ENCODE measurements at regions not wholly inside any gene's neighbourhood (a gene's known extent, or its start where the extent isn't known, plus 50 kb on each side); places are given as distances from the start of the nearest gene placed in this dataset.
A peak's percentile ranks its signal among the peaks of the same experiment; 100 is the strongest.

DNA sequence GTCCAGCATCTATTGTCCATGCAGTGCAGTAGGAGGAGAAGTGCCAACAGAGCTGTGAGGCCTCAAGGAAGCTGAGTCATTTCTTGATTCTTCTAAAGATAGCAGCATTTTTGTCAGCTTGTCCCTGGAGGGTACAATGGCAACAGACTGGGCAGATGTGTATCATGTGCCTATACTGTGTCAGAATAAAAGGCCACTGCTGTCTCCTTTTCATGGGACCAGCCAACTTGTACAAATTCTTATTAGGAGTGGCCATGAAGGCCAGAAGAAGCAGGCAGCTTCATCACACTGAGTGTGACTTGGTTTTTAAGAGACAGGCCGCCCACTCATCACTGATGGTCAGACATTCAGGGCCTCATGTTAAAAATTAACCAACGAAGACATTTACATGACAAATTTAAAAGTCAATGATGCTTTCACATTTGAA is 185.0 kb upstream of the FAM241A start (continued):
- TF ChIP-seq CBX5 (IDR thresholded peaks at IDR 0.05; ENCODE audit: low read depth) (no peak), SUPT20H (IDR thresholded peaks at IDR 0.05; ENCODE audit: borderline replicate concordance, control insufficient read depth, low read depth, low read length) (no peak), EZH2 (IDR thresholded peaks at IDR 0.05; ENCODE audit: borderline replicate concordance, control insufficient read depth, low read depth, low read length) (no peak), TBL1XR1 (IDR thresholded peaks at IDR 0.05; ENCODE audit: low read depth, low read length) (no peak), LARP7 (IDR thresholded peaks at IDR 0.05) (no peak), BHLHE40 (IDR thresholded peaks at IDR 0.05; ENCODE audit: borderline replicate concordance in 1 of 2, low read depth in 2 of 2, low read length in 1 of 2) (peak; percentile 54 to 81; a peak in 2 of 4 replicates), SRF (IDR thresholded peaks at IDR 0.05; ENCODE audit: low read depth in 2 of 2, low read length in 2 of 2) (no peak), CREM (IDR thresholded peaks at IDR 0.05; ENCODE audit: low read depth) (no peak), CHD1 (IDR thresholded peaks at IDR 0.05; ENCODE audit: low read depth, low read length) (no peak), ZNF24 (IDR thresholded peaks at IDR 0.05) (0 out of 2 replicates have a peak, but pooled peaks have one; percentile 29), ZNF274 (IDR thresholded peaks at IDR 0.05; ENCODE audit: insufficient read depth, insufficient read length) (no peak)
- TF ChIP-seq, protein P1, sequence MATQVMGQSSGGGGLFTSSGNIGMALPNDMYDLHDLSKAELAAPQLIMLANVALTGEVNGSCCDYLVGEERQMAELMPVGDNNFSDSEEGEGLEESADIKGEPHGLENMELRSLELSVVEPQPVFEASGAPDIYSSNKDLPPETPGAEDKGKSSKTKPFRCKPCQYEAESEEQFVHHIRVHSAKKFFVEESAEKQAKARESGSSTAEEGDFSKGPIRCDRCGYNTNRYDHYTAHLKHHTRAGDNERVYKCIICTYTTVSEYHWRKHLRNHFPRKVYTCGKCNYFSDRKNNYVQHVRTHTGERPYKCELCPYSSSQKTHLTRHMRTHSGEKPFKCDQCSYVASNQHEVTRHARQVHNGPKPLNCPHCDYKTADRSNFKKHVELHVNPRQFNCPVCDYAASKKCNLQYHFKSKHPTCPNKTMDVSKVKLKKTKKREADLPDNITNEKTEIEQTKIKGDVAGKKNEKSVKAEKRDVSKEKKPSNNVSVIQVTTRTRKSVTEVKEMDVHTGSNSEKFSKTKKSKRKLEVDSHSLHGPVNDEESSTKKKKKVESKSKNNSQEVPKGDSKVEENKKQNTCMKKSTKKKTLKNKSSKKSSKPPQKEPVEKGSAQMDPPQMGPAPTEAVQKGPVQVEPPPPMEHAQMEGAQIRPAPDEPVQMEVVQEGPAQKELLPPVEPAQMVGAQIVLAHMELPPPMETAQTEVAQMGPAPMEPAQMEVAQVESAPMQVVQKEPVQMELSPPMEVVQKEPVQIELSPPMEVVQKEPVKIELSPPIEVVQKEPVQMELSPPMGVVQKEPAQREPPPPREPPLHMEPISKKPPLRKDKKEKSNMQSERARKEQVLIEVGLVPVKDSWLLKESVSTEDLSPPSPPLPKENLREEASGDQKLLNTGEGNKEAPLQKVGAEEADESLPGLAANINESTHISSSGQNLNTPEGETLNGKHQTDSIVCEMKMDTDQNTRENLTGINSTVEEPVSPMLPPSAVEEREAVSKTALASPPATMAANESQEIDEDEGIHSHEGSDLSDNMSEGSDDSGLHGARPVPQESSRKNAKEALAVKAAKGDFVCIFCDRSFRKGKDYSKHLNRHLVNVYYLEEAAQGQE (IDR thresholded peaks at IDR 0.05; ENCODE audit: low read depth, low read length): no peak
- TF ChIP-seq, protein P2, sequence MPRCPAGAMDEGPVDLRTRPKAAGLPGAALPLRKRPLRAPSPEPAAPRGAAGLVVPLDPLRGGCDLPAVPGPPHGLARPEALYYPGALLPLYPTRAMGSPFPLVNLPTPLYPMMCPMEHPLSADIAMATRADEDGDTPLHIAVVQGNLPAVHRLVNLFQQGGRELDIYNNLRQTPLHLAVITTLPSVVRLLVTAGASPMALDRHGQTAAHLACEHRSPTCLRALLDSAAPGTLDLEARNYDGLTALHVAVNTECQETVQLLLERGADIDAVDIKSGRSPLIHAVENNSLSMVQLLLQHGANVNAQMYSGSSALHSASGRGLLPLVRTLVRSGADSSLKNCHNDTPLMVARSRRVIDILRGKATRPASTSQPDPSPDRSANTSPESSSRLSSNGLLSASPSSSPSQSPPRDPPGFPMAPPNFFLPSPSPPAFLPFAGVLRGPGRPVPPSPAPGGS (IDR thresholded peaks at IDR 0.05; ENCODE audit: borderline replicate concordance, insufficient read depth, low read depth, low read length, poor library complexity, severe bottlenecking): no peak
- TF ChIP-seq, protein P3, sequence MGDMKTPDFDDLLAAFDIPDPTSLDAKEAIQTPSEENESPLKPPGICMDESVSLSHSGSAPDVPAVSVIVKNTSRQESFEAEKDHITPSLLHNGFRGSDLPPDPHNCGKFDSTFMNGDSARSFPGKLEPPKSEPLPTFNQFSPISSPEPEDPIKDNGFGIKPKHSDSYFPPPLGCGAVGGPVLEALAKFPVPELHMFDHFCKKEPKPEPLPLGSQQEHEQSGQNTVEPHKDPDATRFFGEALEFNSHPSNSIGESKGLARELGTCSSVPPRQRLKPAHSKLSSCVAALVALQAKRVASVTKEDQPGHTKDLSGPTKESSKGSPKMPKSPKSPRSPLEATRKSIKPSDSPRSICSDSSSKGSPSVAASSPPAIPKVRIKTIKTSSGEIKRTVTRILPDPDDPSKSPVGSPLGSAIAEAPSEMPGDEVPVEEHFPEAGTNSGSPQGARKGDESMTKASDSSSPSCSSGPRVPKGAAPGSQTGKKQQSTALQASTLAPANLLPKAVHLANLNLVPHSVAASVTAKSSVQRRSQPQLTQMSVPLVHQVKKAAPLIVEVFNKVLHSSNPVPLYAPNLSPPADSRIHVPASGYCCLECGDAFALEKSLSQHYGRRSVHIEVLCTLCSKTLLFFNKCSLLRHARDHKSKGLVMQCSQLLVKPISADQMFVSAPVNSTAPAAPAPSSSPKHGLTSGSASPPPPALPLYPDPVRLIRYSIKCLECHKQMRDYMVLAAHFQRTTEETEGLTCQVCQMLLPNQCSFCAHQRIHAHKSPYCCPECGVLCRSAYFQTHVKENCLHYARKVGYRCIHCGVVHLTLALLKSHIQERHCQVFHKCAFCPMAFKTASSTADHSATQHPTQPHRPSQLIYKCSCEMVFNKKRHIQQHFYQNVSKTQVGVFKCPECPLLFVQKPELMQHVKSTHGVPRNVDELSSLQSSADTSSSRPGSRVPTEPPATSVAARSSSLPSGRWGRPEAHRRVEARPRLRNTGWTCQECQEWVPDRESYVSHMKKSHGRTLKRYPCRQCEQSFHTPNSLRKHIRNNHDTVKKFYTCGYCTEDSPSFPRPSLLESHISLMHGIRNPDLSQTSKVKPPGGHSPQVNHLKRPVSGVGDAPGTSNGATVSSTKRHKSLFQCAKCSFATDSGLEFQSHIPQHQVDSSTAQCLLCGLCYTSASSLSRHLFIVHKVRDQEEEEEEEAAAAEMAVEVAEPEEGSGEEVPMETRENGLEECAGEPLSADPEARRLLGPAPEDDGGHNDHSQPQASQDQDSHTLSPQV (IDR thresholded peaks at IDR 0.05): no peak
- TF ChIP-seq, protein P4, sequence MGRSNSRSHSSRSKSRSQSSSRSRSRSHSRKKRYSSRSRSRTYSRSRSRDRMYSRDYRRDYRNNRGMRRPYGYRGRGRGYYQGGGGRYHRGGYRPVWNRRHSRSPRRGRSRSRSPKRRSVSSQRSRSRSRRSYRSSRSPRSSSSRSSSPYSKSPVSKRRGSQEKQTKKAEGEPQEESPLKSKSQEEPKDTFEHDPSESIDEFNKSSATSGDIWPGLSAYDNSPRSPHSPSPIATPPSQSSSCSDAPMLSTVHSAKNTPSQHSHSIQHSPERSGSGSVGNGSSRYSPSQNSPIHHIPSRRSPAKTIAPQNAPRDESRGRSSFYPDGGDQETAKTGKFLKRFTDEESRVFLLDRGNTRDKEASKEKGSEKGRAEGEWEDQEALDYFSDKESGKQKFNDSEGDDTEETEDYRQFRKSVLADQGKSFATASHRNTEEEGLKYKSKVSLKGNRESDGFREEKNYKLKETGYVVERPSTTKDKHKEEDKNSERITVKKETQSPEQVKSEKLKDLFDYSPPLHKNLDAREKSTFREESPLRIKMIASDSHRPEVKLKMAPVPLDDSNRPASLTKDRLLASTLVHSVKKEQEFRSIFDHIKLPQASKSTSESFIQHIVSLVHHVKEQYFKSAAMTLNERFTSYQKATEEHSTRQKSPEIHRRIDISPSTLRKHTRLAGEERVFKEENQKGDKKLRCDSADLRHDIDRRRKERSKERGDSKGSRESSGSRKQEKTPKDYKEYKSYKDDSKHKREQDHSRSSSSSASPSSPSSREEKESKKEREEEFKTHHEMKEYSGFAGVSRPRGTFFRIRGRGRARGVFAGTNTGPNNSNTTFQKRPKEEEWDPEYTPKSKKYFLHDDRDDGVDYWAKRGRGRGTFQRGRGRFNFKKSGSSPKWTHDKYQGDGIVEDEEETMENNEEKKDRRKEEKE (IDR thresholded peaks at IDR 0.05): no peak
- TF ChIP-seq, protein P5, sequence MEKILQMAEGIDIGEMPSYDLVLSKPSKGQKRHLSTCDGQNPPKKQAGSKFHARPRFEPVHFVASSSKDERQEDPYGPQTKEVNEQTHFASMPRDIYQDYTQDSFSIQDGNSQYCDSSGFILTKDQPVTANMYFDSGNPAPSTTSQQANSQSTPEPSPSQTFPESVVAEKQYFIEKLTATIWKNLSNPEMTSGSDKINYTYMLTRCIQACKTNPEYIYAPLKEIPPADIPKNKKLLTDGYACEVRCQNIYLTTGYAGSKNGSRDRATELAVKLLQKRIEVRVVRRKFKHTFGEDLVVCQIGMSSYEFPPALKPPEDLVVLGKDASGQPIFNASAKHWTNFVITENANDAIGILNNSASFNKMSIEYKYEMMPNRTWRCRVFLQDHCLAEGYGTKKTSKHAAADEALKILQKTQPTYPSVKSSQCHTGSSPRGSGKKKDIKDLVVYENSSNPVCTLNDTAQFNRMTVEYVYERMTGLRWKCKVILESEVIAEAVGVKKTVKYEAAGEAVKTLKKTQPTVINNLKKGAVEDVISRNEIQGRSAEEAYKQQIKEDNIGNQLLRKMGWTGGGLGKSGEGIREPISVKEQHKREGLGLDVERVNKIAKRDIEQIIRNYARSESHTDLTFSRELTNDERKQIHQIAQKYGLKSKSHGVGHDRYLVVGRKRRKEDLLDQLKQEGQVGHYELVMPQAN (conservative IDR thresholded peaks at IDR 0.05): no peak
